ENCODE measurements at regions not wholly inside any gene's neighbourhood (a gene's known extent, or its start where the extent isn't known, plus 50 kb on each side); places are given as distances from the start of the nearest gene placed in this dataset.

DNA sequence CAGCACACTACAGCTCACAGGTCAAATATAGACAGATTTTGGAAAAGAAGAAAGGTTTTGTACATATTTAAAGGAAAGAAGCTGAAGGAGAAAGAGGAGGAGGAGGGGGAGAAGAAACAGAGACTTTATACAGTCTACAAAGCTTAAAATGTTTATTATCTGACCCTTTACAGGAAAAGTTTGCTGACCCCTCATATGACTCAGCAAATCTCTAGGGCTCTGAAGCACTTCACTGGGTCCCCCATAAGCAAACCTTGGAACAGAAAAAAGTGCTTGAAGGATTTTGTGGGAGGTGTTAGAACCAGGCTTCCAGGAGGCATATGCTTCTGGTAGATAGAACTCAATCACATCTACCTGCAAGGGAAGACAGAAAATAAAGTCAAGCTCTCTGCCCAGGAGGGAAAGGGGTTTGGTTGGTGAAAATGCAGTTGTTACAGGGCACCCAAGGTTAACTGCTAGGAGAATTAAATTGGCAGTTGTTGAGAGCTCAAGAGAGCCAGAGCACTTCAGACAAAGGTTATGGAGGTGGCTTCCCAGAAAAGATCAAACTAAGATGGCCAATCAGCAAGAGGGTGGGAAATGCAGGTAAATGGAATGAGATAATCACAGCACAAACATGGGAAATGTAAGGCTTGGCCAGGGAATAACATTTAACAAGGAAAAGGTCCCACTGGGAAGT is 207.4 kb upstream of the SGK1 start:
- TF ChIP-seq, protein P1, sequence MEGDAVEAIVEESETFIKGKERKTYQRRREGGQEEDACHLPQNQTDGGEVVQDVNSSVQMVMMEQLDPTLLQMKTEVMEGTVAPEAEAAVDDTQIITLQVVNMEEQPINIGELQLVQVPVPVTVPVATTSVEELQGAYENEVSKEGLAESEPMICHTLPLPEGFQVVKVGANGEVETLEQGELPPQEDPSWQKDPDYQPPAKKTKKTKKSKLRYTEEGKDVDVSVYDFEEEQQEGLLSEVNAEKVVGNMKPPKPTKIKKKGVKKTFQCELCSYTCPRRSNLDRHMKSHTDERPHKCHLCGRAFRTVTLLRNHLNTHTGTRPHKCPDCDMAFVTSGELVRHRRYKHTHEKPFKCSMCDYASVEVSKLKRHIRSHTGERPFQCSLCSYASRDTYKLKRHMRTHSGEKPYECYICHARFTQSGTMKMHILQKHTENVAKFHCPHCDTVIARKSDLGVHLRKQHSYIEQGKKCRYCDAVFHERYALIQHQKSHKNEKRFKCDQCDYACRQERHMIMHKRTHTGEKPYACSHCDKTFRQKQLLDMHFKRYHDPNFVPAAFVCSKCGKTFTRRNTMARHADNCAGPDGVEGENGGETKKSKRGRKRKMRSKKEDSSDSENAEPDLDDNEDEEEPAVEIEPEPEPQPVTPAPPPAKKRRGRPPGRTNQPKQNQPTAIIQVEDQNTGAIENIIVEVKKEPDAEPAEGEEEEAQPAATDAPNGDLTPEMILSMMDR (IDR thresholded peaks at IDR 0.05): no peak
- TF ChIP-seq POLR2A (IDR thresholded peaks at IDR 0.05): no peak

Measured in uterus (tissue), 2 donors.